ACHN (cell line): ENCODE measurements at regions not wholly inside any gene's neighbourhood (a gene's known extent, or its start where the extent isn't known, plus 50 kb on each side); places are given as distances from the start of the nearest gene placed in this dataset.

ENCODE experiments used
- DNase-seq: peaks from one replicate; pipeline ENCODE4 v3.0.0-alpha.2; 2015
- in situ Hi-C: cut with HindIII; loops from 2 replicates; pipeline ENCODE4 v1.10.0; 2017; ENCODE audit warnings: low sequenced_read_pairs, low pct_ligation_motif_present, low pct_unique_long_range_greater_than_20kb

- DNase-seq = no peak
- in situ Hi-C loops = no loop called here
Observed at GRCh38 chr15:93500155-93500554, 411.1 kb upstream of the RGMA start.

- in situ Hi-C loops = no loop called here
- no peak for DNase-seq
Observed at GRCh38 chr15:93497291-93497690, 408.3 kb upstream of the RGMA start.

GRCh38 chr15:93496888-93497287 lies 407.9 kb upstream of the RGMA start:
- in situ Hi-C loops = no loop called here
- no peak for DNase-seq

GRCh38 chr15:93495799-93496637 lies 407.0 kb upstream of the RGMA start:
- DNase-seq = no peak
- in situ Hi-C loops = no loop called here

GRCh38 chr15:93493172-93493571 lies 404.2 kb upstream of the RGMA start:
- in situ Hi-C loops = no loop called here

GRCh38 chr15:93491291-93491690 lies 402.3 kb upstream of the RGMA start:
- in situ Hi-C loops = no loop called here
- DNase-seq = no peak

More at GRCh38 chr15:93493172-93493571, 404.2 kb upstream of the RGMA start:
- no peak for DNase-seq

- DNase-seq = no peak
- in situ Hi-C loops = no loop called here
Observed at GRCh38 chr15:93488296-93488713, 399.3 kb upstream of the RGMA start.

GRCh38 chr15:93486407-93487117 lies 397.6 kb upstream of the RGMA start:
- DNase-seq = no peak
- in situ Hi-C loops = no loop called here

GRCh38 chr15:93485438-93486327 lies 396.7 kb upstream of the RGMA start:
- DNase-seq = no peak
- in situ Hi-C loops = no loop called here

- in situ Hi-C loops = no loop called here
- DNase-seq = no peak
Observed at GRCh38 chr15:93483923-93484322, 394.9 kb upstream of the RGMA start.

- in situ Hi-C loops = no loop called here
- no peak for DNase-seq
Observed at GRCh38 chr15:93482731-93483130, 393.7 kb upstream of the RGMA start.

- in situ Hi-C loops = no loop called here
Observed at GRCh38 chr15:93479715-93480114, 390.7 kb upstream of the RGMA start.

GRCh38 chr15:93478947-93479346 lies 389.9 kb upstream of the RGMA start:
- DNase-seq = no peak
- in situ Hi-C loops = no loop called here

More at GRCh38 chr15:93479715-93480114, 390.7 kb upstream of the RGMA start:
- DNase-seq = no peak

- no peak for DNase-seq
- in situ Hi-C loops = no loop called here
Observed at GRCh38 chr15:93477721-93478120, 388.7 kb upstream of the RGMA start.

- in situ Hi-C loops = no loop called here
- DNase-seq = no peak
Observed at GRCh38 chr15:93477188-93477587, 388.2 kb upstream of the RGMA start.

GRCh38 chr15:93476491-93477177 lies 387.6 kb upstream of the RGMA start:
- in situ Hi-C loops = no loop called here
- DNase-seq = no peak

GRCh38 chr15:93474728-93475127 lies 385.7 kb upstream of the RGMA start:
- no peak for DNase-seq
- in situ Hi-C loops = no loop called here

- in situ Hi-C loops = no loop called here
- no peak for DNase-seq
Observed at GRCh38 chr15:93469994-93470393, 381.0 kb upstream of the RGMA start.
